HEK293T (cell line): ENCODE measurements at regions not wholly inside any gene's neighbourhood (a gene's known extent, or its start where the extent isn't known, plus 50 kb on each side); places are given as distances from the start of the nearest gene placed in this dataset.

ENCODE experiments used
- CTCF ChIA-PET: fragments of 350-600 bp; formaldehyde crosslinking; extraction: SDS; loops from one replicate; lab custom pipeline; 2021; ENCODE audit warnings: antibody characterized with exemption, inconsistent platforms; lab: Yijun Ruan, JAX
- POLR2A ChIA-PET: fragments of 350-600 bp; formaldehyde crosslinking; extraction: SDS; loops from one replicate; lab custom pipeline; 2020; ENCODE audit warnings: antibody characterized with exemption, inconsistent platforms; lab: Yijun Ruan, JAX
- DNase-seq: peaks from one replicate; pipeline ENCODE4 v3.0.0; 2012; ENCODE audit warnings: mixed read lengths; ENCODE audit errors: extremely low spot score
- ARNT ChIP-seq: fragments of 450-650 bp; IDR thresholded peaks from 2 replicates; pipeline ENCODE4 v1.6.1; 2017; ENCODE audit warnings: mild to moderate bottlenecking
- BHLHE40 ChIP-seq: fragments of 450-650 bp; IDR thresholded peaks from 2 replicates; pipeline ENCODE4 v1.6.1; 2016; ENCODE audit warnings: mild to moderate bottlenecking, moderate library complexity, borderline replicate concordance
- CTBP1 ChIP-seq: fragments of 450-650 bp; IDR thresholded peaks from 2 replicates; pipeline ENCODE4 v1.6.1; 2016; ENCODE audit warnings: borderline replicate concordance
- ELF4 ChIP-seq: fragments of 450-650 bp; IDR thresholded peaks from 2 replicates; pipeline ENCODE4 v1.6.1; 2017; ENCODE audit warnings: antibody characterized with exemption
- FOXA1 ChIP-seq: fragments of 450-650 bp; IDR thresholded peaks from 2 replicates; pipeline ENCODE4 v1.6.1; 2016; ENCODE audit warnings: mild to moderate bottlenecking
- FOXK2 ChIP-seq: fragments of 450-650 bp; IDR thresholded peaks from 2 replicates; pipeline ENCODE4 v1.6.1; 2016; ENCODE audit warnings: mild to moderate bottlenecking
- FOXM1 ChIP-seq: fragments of 450-650 bp; IDR thresholded peaks from 2 replicates; pipeline ENCODE4 v1.6.1; 2017; ENCODE audit warnings: mild to moderate bottlenecking, borderline replicate concordance
- HDGF ChIP-seq: fragments of 450-650 bp; IDR thresholded peaks from 2 replicates; pipeline ENCODE4 v1.6.1; 2017; ENCODE audit warnings: antibody characterized with exemption, borderline replicate concordance
- L3MBTL2 ChIP-seq: fragments of 450-650 bp; conservative IDR thresholded peaks from 2 replicates; pipeline ENCODE4 v1.6.1; 2016; ENCODE audit warnings: mild to moderate bottlenecking
- LEF1 ChIP-seq: fragments of 450-650 bp; IDR thresholded peaks from 2 replicates; pipeline ENCODE4 v1.6.1; 2017; ENCODE audit warnings: mild to moderate bottlenecking, borderline replicate concordance
- NFRKB ChIP-seq: fragments of 450-650 bp; IDR thresholded peaks from 2 replicates; pipeline ENCODE4 v1.6.1; 2016; ENCODE audit warnings: mild to moderate bottlenecking, moderate library complexity
- PKNOX1 ChIP-seq: fragments of 450-650 bp; IDR thresholded peaks from 2 replicates; pipeline ENCODE4 v1.6.1; 2016
- SP1 ChIP-seq: fragments of 450-650 bp; IDR thresholded peaks from 2 replicates; pipeline ENCODE4 v1.6.1; 2017
- SUZ12 ChIP-seq: fragments of 450-650 bp; IDR thresholded peaks from 2 replicates; pipeline ENCODE4 v1.6.1; 2016; ENCODE audit warnings: mild to moderate bottlenecking
- TARDBP ChIP-seq: fragments of 450-650 bp; IDR thresholded peaks from 2 replicates; pipeline ENCODE4 v1.6.1; 2016
- ZNF384 ChIP-seq: fragments of 450-650 bp; IDR thresholded peaks from 2 replicates; pipeline ENCODE4 v1.6.1; 2016

- DNase-seq, result no peak
- ChIA-PET CTCF (no interaction called here), POLR2A (no interaction called here)
- TF ChIP-seq ARNT (no peak), BHLHE40 (no peak), FOXK2 (no peak), ELF4 (no peak), SP1 (no peak), LEF1 (no peak), PKNOX1 (no peak), L3MBTL2 (no peak), CTBP1 (no peak), HDGF (no peak), NFRKB (no peak), FOXM1 (no peak), TARDBP (no peak), ZNF384 (no peak), FOXA1 (no peak), SUZ12 (no peak)
Observed at GRCh38 chr5:12019306-12019705, 115.1 kb upstream of the CTNND2 start.

- CTCF ChIA-PET, result no interaction called here
Observed at GRCh38 chr5:12017007-12017406, 112.8 kb upstream of the CTNND2 start.

GRCh38 chr5:12016159-12016746 is 112.0 kb upstream of the CTNND2 start:
- TF ChIP-seq NFRKB, result no peak
- ChIA-PET POLR2A (no interaction called here), CTCF (no interaction called here)
- no peak for DNase-seq

More at GRCh38 chr5:12017007-12017406, 112.8 kb upstream of the CTNND2 start:
- POLR2A ChIA-PET, result no interaction called here
- no peak for DNase-seq
- TF ChIP-seq ARNT (no peak), HDGF (no peak), PKNOX1 (no peak), ELF4 (no peak), FOXK2 (no peak), NFRKB (no peak), CTBP1 (no peak)

DNA sequence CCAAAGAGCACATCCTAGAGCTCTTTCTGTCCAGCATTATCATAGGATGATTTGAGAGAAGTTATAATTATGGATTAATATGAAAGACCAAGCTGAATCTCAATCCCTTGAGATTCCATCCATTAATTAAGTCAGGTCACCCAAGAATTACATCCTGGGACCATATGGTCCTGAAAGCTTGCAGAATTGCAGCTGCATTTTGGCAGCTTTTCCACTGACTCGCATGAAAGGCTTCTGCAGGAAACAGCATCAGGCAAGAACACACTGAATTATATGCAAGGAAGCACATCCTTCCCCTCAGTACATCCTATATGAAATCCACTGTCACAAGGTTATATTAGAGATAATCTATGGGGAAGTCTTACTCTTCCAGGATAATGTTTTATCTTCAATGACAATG is 109.1 kb upstream of the CTNND2 start:
- ChIA-PET POLR2A (no interaction called here), CTCF (no interaction called here)
- TF ChIP-seq HDGF (no peak), PKNOX1 (no peak), NFRKB (no peak), L3MBTL2 (no peak)
- DNase-seq, result no peak

- DNase-seq, result no peak
- CTCF ChIA-PET, result no interaction called here
- TF ChIP-seq FOXK2 (no peak), ZNF384 (no peak), ARNT (no peak), LEF1 (no peak), PKNOX1 (no peak), CTBP1 (no peak), ELF4 (no peak), SP1 (no peak), FOXA1 (no peak), TARDBP (no peak), FOXM1 (no peak), L3MBTL2 (no peak), HDGF (no peak)
- POLR2A ChIA-PET, result no interaction called here
Observed at GRCh38 chr5:12003680-12004079, 99.4 kb upstream of the CTNND2 start.

GRCh38 chr5:11998397-11998796 is 94.2 kb upstream of the CTNND2 start:
- ChIA-PET CTCF (no interaction called here), POLR2A (no interaction called here)
- TF ChIP-seq FOXA1, result no peak
- no peak for TF ChIP-seq BHLHE40
- no peak for TF ChIP-seq FOXK2
- no peak for TF ChIP-seq ARNT
- TF ChIP-seq TARDBP, result no peak
- TF ChIP-seq SUZ12, result no peak
- TF ChIP-seq NFRKB, result no peak
- TF ChIP-seq LEF1, result no peak
- no peak for TF ChIP-seq ZNF384
- TF ChIP-seq L3MBTL2, result no peak
- TF ChIP-seq CTBP1, result no peak
- no peak for TF ChIP-seq SP1
- TF ChIP-seq HDGF, result no peak
- TF ChIP-seq FOXM1, result no peak
- TF ChIP-seq ELF4, result no peak
- TF ChIP-seq PKNOX1, result no peak
- no peak for DNase-seq
